B cell (primary cell): ENCODE measurements at regions not wholly inside any gene's neighbourhood (a gene's known extent, or its start where the extent isn't known, plus 50 kb on each side); places are given as distances from the start of the nearest gene placed in this dataset.
A peak's percentile ranks its signal among the peaks of the same experiment; 100 is the strongest.

ENCODE experiments used
- ATAC-seq: fragments of 200-7000 bp; cut with Tn5 transposase; one replicate; pipeline ENCODE4 v1.10.0; 2021; ENCODE audit warnings: low read depth, mild to moderate bottlenecking, moderate number of reproducible peaks, moderate library complexity
- CTCF ChIA-PET: fragments of 350-600 bp; sonication (Branson Sonifier 250); formaldehyde crosslinking; loops from one replicate; lab custom pipeline; 2021; ENCODE audit warnings: antibody characterized with exemption, inconsistent platforms; lab: Charles Lee
- POLR2A ChIA-PET: fragments of 350-600 bp; sonication (Branson Sonifier 250); formaldehyde crosslinking; loops from one replicate; lab custom pipeline; 2021; ENCODE audit warnings: antibody characterized with exemption; lab: Charles Lee
- DNase-seq: peaks from one replicate; pipeline ENCODE4 v3.0.0; 2013
- H2AFZ ChIP-seq: 2 replicates; pipeline ENCODE4 v1.6.1; 2012; ENCODE audit warnings: mild to moderate bottlenecking, low read depth, low read length; ENCODE audit not compliant: insufficient read depth, poor library complexity, severe bottlenecking
- H3K27ac ChIP-seq, 2 donors: 1 replicate in 1 of 2; 2 replicates in 1 of 2; pipeline ENCODE4 v1.5.1; 2012 to 2013; ENCODE audit warnings: low read length in 2 of 2, mild to moderate bottlenecking in 2 of 2, moderate library complexity in 1 of 2
- H3K27me3 ChIP-seq, 4 experiments: fragments of 200-600 bp in 1 of 4; sonication (generic) in 1 of 4; replicated peaks in 1 of 4; 1 replicate in 2 of 4; 2 replicates in 2 of 4; pipeline versions ENCODE4 v1.6.1 to v1.7.0; 2013 to 2016; ENCODE audit warnings: low read length in 3 of 4, mild to moderate bottlenecking in 2 of 4, mixed read lengths in 1 of 4, moderate library complexity in 1 of 4; ENCODE audit not compliant: insufficient read depth in 4 of 4, control insufficient read depth in 3 of 4; ENCODE audit errors: control extremely low read depth in 1 of 4
- H3K36me3 ChIP-seq, 2 experiments: replicated peaks in 1 of 2; 1 replicate in 1 of 2; 2 replicates in 1 of 2; pipeline versions ENCODE4 v1.6.1 to v1.7.1; 2013; ENCODE audit warnings: low read length in 1 of 2; ENCODE audit not compliant: insufficient read depth in 2 of 2, control insufficient read depth in 1 of 2; ENCODE audit errors: control extremely low read depth in 1 of 2, extremely low read depth in 1 of 2
- H3K4me1 ChIP-seq, 2 donors: fragments of 200-600 bp in 1 of 2; sonication (generic) in 1 of 2; 1 replicate in 1 of 2; 2 replicates in 1 of 2; pipeline versions ENCODE4 v1.5.1 to v1.6.1; 2013 to 2017; ENCODE audit warnings: low read length in 2 of 2; ENCODE audit not compliant: control insufficient read depth in 2 of 2, insufficient read depth in 2 of 2
- H3K4me2 ChIP-seq: replicated peaks from 2 replicates; pipeline ENCODE3; 2012; ENCODE audit warnings: mild to moderate bottlenecking, low read depth, low read length; ENCODE audit not compliant: poor library complexity, severe bottlenecking
- H3K4me3 ChIP-seq, 5 experiments: fragments of 200-600 bp in 1 of 5; sonication (generic) in 1 of 5; 1 replicate in 3 of 5; 2 replicates in 2 of 5; pipeline versions ENCODE4 v1.5.1 to v1.7.0; 2011 to 2016; ENCODE audit warnings: low read length in 4 of 5, mild to moderate bottlenecking in 4 of 5, low read depth in 2 of 5, control low read depth in 1 of 5, moderate library complexity in 1 of 5; ENCODE audit not compliant: insufficient read depth in 1 of 5; ENCODE audit errors: control extremely low read depth in 1 of 5, extremely low read depth in 1 of 5
- H3K79me2 ChIP-seq: fragments of 200-600 bp; sonication (generic); one replicate; pipeline ENCODE4 v1.6.0; 2016; ENCODE audit warnings: low read length; ENCODE audit not compliant: control insufficient read depth, insufficient read depth
- H3K9ac ChIP-seq: fragments of 200-600 bp; sonication (generic); 2 replicates; pipeline ENCODE4 v1.6.1; 2017; ENCODE audit warnings: mild to moderate bottlenecking, low read length, moderate library complexity
- H3K9me3 ChIP-seq, 3 donors: one replicate each; pipeline versions ENCODE4 v1.6.1 to v1.7.1; 2013; ENCODE audit warnings: low read length in 2 of 3; ENCODE audit not compliant: control insufficient read depth in 2 of 3, insufficient read depth in 1 of 3; ENCODE audit errors: control extremely low read depth in 1 of 3
- H4K20me1 ChIP-seq: 2 replicates; pipeline ENCODE4 v1.6.0; 2012; ENCODE audit warnings: mild to moderate bottlenecking, low read length; ENCODE audit not compliant: insufficient read depth, control insufficient read depth, poor library complexity, severe bottlenecking
- H3K27ac Mint-ChIP-seq: one replicate; pipeline ENCODE4 v1.8.0; 2021; ENCODE audit warnings: mixed read lengths
- H3K27me3 Mint-ChIP-seq: one replicate; pipeline ENCODE4 v1.8.0; 2021; ENCODE audit warnings: mixed read lengths
- H3K4me1 Mint-ChIP-seq: one replicate; pipeline ENCODE4 v1.8.0; 2021; ENCODE audit warnings: mixed read lengths
- H3K4me3 Mint-ChIP-seq: one replicate; pipeline ENCODE4 v1.8.0; 2021; ENCODE audit warnings: mixed read lengths
- H3K9me3 Mint-ChIP-seq: one replicate; pipeline ENCODE4 v1.8.0; 2022; ENCODE audit warnings: mixed read lengths; ENCODE audit not compliant: insufficient read depth
- CTCF ChIP-seq: fragments of 200-600 bp; IDR thresholded peaks from one replicate; pipeline ENCODE4 v1.8.0; 2022; ENCODE audit warnings: antibody characterized with exemption, mild to moderate bottlenecking
- EZH2 ChIP-seq: IDR thresholded peaks from 2 replicates; pipeline ENCODE4 v1.6.1; 2012; ENCODE audit warnings: borderline replicate concordance, low read depth, mild to moderate bottlenecking, moderate library complexity, low read length; ENCODE audit not compliant: insufficient read depth, poor library complexity, severe bottlenecking
- WGBS: methylation state at CpG from one replicate; pipeline ENCODE4 v1.1.5; 2013; ENCODE audit warnings: missing lambda C conversion rate; ENCODE audit not compliant: insufficient coverage; 5-methylcytosine and 5-hydroxymethylcytosine counted together
- intact Hi-C: fragments of 100-400 bp; cut with micrococcal nuclease; formaldehyde crosslinking; loops from one replicate; pipeline ENCODE4 v1.10.0; 2022

DNA sequence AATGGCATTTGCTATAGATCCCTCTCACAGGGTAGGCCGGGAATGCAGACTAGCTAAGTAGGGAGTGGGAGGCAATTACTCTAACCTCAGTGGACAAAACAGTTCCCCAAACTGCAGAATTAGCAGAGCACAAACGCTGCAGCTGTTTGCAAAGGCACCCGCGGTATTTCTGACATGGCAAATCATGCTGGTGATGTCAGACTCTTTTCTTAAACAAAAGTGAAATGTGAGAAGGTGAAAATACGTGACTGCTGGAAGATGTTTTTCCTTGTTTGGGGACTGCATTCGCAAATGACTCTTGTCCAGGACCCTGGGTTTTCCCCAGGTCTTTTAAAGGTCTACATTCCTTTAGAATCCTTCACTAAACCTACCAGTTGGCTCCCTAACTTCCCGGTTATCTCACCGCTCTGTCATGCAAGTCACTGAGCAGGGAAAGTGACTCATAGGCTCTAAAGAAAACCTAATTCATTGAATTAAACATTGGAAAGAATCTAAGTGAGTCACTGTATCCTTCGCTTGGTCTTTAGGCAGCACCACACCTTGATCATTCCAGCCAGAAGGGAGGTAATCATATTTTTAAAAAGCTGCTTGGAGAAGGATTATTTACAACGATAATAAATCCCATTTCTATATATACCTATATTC is 91.5 kb upstream of the DNAH5 start:
- H3K4me3 Mint-ChIP-seq = peak overlapping the region; percentile 42
- 0% methylated on average over 5 of the region's 10 CpGs for WGBS
- Histone ChIP-seq H3K36me3 (no peaks in the 10 kb centered on the region), H3K27ac (no peak overlapping the region), H3K79me2 (no peaks in the 10 kb centered on the region), H3K27me3 (peaks cover 0 to 23% (median 8%) of the 10 kb centered on the region in 4 experiments), H3K4me3 (no peak overlapping the region), H4K20me1 (no peaks in the 10 kb centered on the region), H3K9me3 (no peaks in the 10 kb centered on the region), H3K4me2 (no peak overlapping the region), H3K4me1 (peaks cover 4 to 8% of the 10 kb centered on the region in 2 donors), H3K9ac (no peak overlapping the region), H2AFZ (no peak overlapping the region)
- ATAC-seq (peak; percentile 31), DNase-seq (no peak)
- TF ChIP-seq EZH2 = no peak
- no peak for TF ChIP-seq CTCF
- H3K27ac Mint-ChIP-seq = no peak overlapping the region
- peaks cover 15% of the 10 kb centered on the region for H3K4me1 Mint-ChIP-seq
- peaks cover 56% of the 10 kb centered on the region for H3K27me3 Mint-ChIP-seq
- ChIA-PET POLR2A (no interaction called here), CTCF (interaction anchor here (1.0 kb wide), 1 partner anchor 235 kb away, joined by 3 read pairs; no protein-coding TSS in a partner anchor)
- intact Hi-C loops = no loop called here
- no peaks in the 10 kb centered on the region for H3K9me3 Mint-ChIP-seq

- Histone ChIP-seq H3K9me3 (no peaks in the 10 kb centered on the region), H2AFZ (no peak overlapping the region), H4K20me1 (no peaks in the 10 kb centered on the region), H3K4me3 (no peak overlapping the region), H3K4me2 (no peak overlapping the region), H3K79me2 (no peaks in the 10 kb centered on the region), H3K4me1 (peaks cover 4 to 8% of the 10 kb centered on the region in 2 donors), H3K27ac (no peak overlapping the region), H3K9ac (no peak overlapping the region), H3K36me3 (no peaks in the 10 kb centered on the region), H3K27me3 (peaks cover 0 to 27% (median 8%) of the 10 kb centered on the region in 4 experiments)
- 100% methylated on average over 2 of the region's 3 CpGs for WGBS
- no peak overlapping the region for H3K4me3 Mint-ChIP-seq
- CTCF ChIA-PET = interaction anchor here (1.0 kb wide), 1 partner anchor 236 kb away, joined by 3 read pairs; no protein-coding TSS in a partner anchor
- POLR2A ChIA-PET = no interaction called here
- H3K4me1 Mint-ChIP-seq = peaks cover 15% of the 10 kb centered on the region
- no peaks in the 10 kb centered on the region for H3K9me3 Mint-ChIP-seq
- H3K27ac Mint-ChIP-seq = no peak overlapping the region
- no peak for ATAC-seq
- intact Hi-C loops = no loop called here
- DNase-seq = no peak
- TF ChIP-seq EZH2 (no peak), CTCF (no peak)
- H3K27me3 Mint-ChIP-seq = peaks cover 55% of the 10 kb centered on the region
These were observed 90.5 kb upstream of the DNAH5 start for GRCh38 chr5:14034963-14035362.
